Upper lobe of left lung (tissue), 4 donors: ENCODE measurements at regions not wholly inside any gene's neighbourhood (a gene's known extent, or its start where the extent isn't known, plus 50 kb on each side); places are given as distances from the start of the nearest gene placed in this dataset.

Source experiments
- CTCF ChIP-seq, 6 experiments: fragments of 450-650 bp in 4 of 6; fragments of 200-600 bp in 2 of 6; sonication (generic) in 2 of 6; IDR thresholded peaks; one replicate each; pipeline ENCODE4 v1.5.1; 2016 to 2019; ENCODE audit warnings: antibody characterized with exemption in 6 of 6
- EP300 ChIP-seq, 4 donors: sonication (generic); formaldehyde crosslinking; IDR thresholded peaks; one replicate each; pipeline ENCODE4 v1.5.1; 2017; ENCODE audit warnings: antibody characterized with exemption in 4 of 4, control low read depth in 2 of 4
- POLR2A ChIP-seq, 4 donors: fragments of 450-650 bp; IDR thresholded peaks; one replicate each; pipeline ENCODE4 v1.5.1; 2016 to 2017; ENCODE audit warnings: antibody characterized with exemption in 4 of 4, mild to moderate bottlenecking in 2 of 4
- POLR2AphosphoS5 ChIP-seq, 2 donors: sonication (generic); formaldehyde crosslinking; IDR thresholded peaks; one replicate each; pipeline ENCODE4 v1.5.1; 2017; ENCODE audit warnings: antibody characterized with exemption in 2 of 2

GRCh38 chr18:70417847-70418246, 129.0 kb downstream of the SOCS6 start:
- TF ChIP-seq POLR2A (IDR thresholded peaks at IDR 0.05) (no peak), CTCF (IDR thresholded peaks at IDR 0.05) (no peak), POLR2AphosphoS5 (IDR thresholded peaks at IDR 0.05) (no peak), EP300 (IDR thresholded peaks at IDR 0.05) (no peak)
